Iris pigment epithelial cell (primary cell): ENCODE measurements at regions not wholly inside any gene's neighbourhood (a gene's known extent, or its start where the extent isn't known, plus 50 kb on each side); places are given as distances from the start of the nearest gene placed in this dataset.

ENCODE experiments used
- DNase-seq: peaks from one replicate; pipeline ENCODE4 v3.0.0-alpha.2; 2011; ENCODE audit warnings: low read depth

- peak; percentile 83 for DNase-seq
Measured at GRCh38 chr3:160169139-160169976, 55.9 kb upstream of the C3orf80 start.

- DNase-seq, result no peak
Measured at GRCh38 chr3:160170409-160171370, 54.5 kb upstream of the C3orf80 start.

- DNase-seq, result no peak
Measured at GRCh38 chr3:160171813-160172212, 53.4 kb upstream of the C3orf80 start.

GRCh38 chr3:160174621-160175020, 50.6 kb upstream of the C3orf80 start:
- no peak for DNase-seq
